ENCODE measurements at regions not wholly inside any gene's neighbourhood (a gene's known extent, or its start where the extent isn't known, plus 50 kb on each side); places are given as distances from the start of the nearest gene placed in this dataset.
"Not testable (repeated sequence)": the region's sequence is repeated elsewhere in the genome, so short reads cannot be mapped to it uniquely, and the experiment has no call there.

- Histone ChIP-seq H2AFZ (ENCODE audit: insufficient read depth, low read depth, low read length, poor library complexity, severe bottlenecking) (no peak overlapping the region), H3K4me1 (ENCODE audit: control insufficient read depth in 2 of 2, insufficient read depth in 2 of 2, low read length in 2 of 2) (no peaks in the 10 kb centered on the region), H3K4me3 (ENCODE audit: control extremely low read depth in 1 of 5, extremely low read depth in 1 of 5, insufficient read depth in 1 of 5, low read depth in 2 of 5, low read length in 4 of 5) (no peak overlapping the region), H3K36me3 (replicated peaks in 1 of 2; ENCODE audit: control extremely low read depth in 1 of 2, control insufficient read depth in 1 of 2, extremely low read depth in 1 of 2, insufficient read depth in 2 of 2, low read length in 1 of 2) (no peaks in the 10 kb centered on the region), H3K9me3 (ENCODE audit: control extremely low read depth in 1 of 3, control insufficient read depth in 2 of 3, insufficient read depth in 1 of 3, low read length in 2 of 3) (peaks cover 0 to 5% (median 0%) of the 10 kb centered on the region in 3 donors), H3K9ac (ENCODE audit: low read length) (no peak overlapping the region), H3K27ac (ENCODE audit: low read length in 2 of 2) (no peak overlapping the region), H3K79me2 (ENCODE audit: control insufficient read depth, insufficient read depth, low read length) (no peaks in the 10 kb centered on the region), H3K27me3 (replicated peaks in 1 of 4; ENCODE audit: control extremely low read depth in 1 of 4, control insufficient read depth in 3 of 4, insufficient read depth in 4 of 4, low read length in 3 of 4) (no peaks in the 10 kb centered on the region), H4K20me1 (ENCODE audit: control insufficient read depth, insufficient read depth, low read length, poor library complexity, severe bottlenecking) (no peaks in the 10 kb centered on the region), H3K4me2 (replicated peaks; ENCODE audit: low read depth, low read length, poor library complexity, severe bottlenecking) (no peak overlapping the region)
- WGBS (ENCODE audit: insufficient coverage) = 21% methylated on average over 3 of the region's 4 CpGs
- no peak overlapping the region for H3K27ac Mint-ChIP-seq
- ATAC-seq (ENCODE audit: low read depth) (no peak), DNase-seq (no peak)
- no peak overlapping the region for H3K4me3 Mint-ChIP-seq
- no peaks in the 10 kb centered on the region for H3K27me3 Mint-ChIP-seq
- no peaks in the 10 kb centered on the region for H3K9me3 Mint-ChIP-seq (ENCODE audit: insufficient read depth)
- ChIA-PET CTCF (no interaction called here), POLR2A (no interaction called here)
- H3K4me1 Mint-ChIP-seq = no peaks in the 10 kb centered on the region
- intact Hi-C loops (cut with micrococcal nuclease) = no loop called here
- no peak for TF ChIP-seq CTCF (IDR thresholded peaks at IDR 0.05)
- no peak for TF ChIP-seq EZH2 (IDR thresholded peaks at IDR 0.05; ENCODE audit: borderline replicate concordance, insufficient read depth, low read depth, low read length, poor library complexity, severe bottlenecking)
Measured at GRCh38 chr3:182331341-182331740, 462.0 kb upstream of the ATP11B start.

GRCh38 chr3:182342252-182342651 is 451.1 kb upstream of the ATP11B start:
- POLR2A ChIA-PET = no interaction called here
- H3K9me3 Mint-ChIP-seq (ENCODE audit: insufficient read depth) = no peaks in the 10 kb centered on the region
- Histone ChIP-seq H4K20me1 (ENCODE audit: control insufficient read depth, insufficient read depth, low read length, poor library complexity, severe bottlenecking) (no peaks in the 10 kb centered on the region), H3K4me1 (ENCODE audit: control insufficient read depth in 2 of 2, insufficient read depth in 2 of 2, low read length in 2 of 2) (no peaks in the 10 kb centered on the region), H3K27me3 (replicated peaks in 1 of 4; ENCODE audit: control extremely low read depth in 1 of 4, control insufficient read depth in 3 of 4, insufficient read depth in 4 of 4, low read length in 3 of 4) (no peaks in the 10 kb centered on the region), H3K9me3 (ENCODE audit: control extremely low read depth in 1 of 3, control insufficient read depth in 2 of 3, insufficient read depth in 1 of 3, low read length in 2 of 3) (no peaks in the 10 kb centered on the region), H3K9ac (ENCODE audit: low read length) (no peak overlapping the region), H3K36me3 (replicated peaks in 1 of 2; ENCODE audit: control extremely low read depth in 1 of 2, control insufficient read depth in 1 of 2, extremely low read depth in 1 of 2, insufficient read depth in 2 of 2, low read length in 1 of 2) (no peaks in the 10 kb centered on the region), H3K27ac (ENCODE audit: low read length in 2 of 2) (no peak overlapping the region), H3K4me2 (replicated peaks; ENCODE audit: low read depth, low read length, poor library complexity, severe bottlenecking) (no peak overlapping the region), H3K4me3 (ENCODE audit: control extremely low read depth in 1 of 5, extremely low read depth in 1 of 5, insufficient read depth in 1 of 5, low read depth in 2 of 5, low read length in 4 of 5) (no peak overlapping the region), H2AFZ (ENCODE audit: insufficient read depth, low read depth, low read length, poor library complexity, severe bottlenecking) (no peak overlapping the region), H3K79me2 (ENCODE audit: control insufficient read depth, insufficient read depth, low read length) (no peaks in the 10 kb centered on the region)
- TF ChIP-seq EZH2 (IDR thresholded peaks at IDR 0.05; ENCODE audit: borderline replicate concordance, insufficient read depth, low read depth, low read length, poor library complexity, severe bottlenecking) (no peak), CTCF (IDR thresholded peaks at IDR 0.05) (no peak)
- WGBS (ENCODE audit: insufficient coverage) = 56% methylated on average over 1 of the region's 1 CpG
- CTCF ChIA-PET = no interaction called here
- no peak for DNase-seq
- H3K4me1 Mint-ChIP-seq = no peaks in the 10 kb centered on the region
- intact Hi-C loops (cut with micrococcal nuclease) = no loop called here
- no peak overlapping the region for H3K27ac Mint-ChIP-seq
- no peak for ATAC-seq (ENCODE audit: low read depth)
- H3K4me3 Mint-ChIP-seq = no peak overlapping the region
- H3K27me3 Mint-ChIP-seq = no peaks in the 10 kb centered on the region

GRCh38 chr3:182344026-182344425 is 449.3 kb upstream of the ATP11B start:
- H3K27me3 ChIP-seq (replicated peaks in 1 of 4; ENCODE audit: control extremely low read depth in 1 of 4, control insufficient read depth in 3 of 4, insufficient read depth in 4 of 4, low read length in 3 of 4); ATAC-seq (ENCODE audit: low read depth); H3K4me1 Mint-ChIP-seq; DNase-seq; H3K36me3 ChIP-seq (replicated peaks in 1 of 2; ENCODE audit: control extremely low read depth in 1 of 2, control insufficient read depth in 1 of 2, extremely low read depth in 1 of 2, insufficient read depth in 2 of 2, low read length in 1 of 2); POLR2A ChIA-PET; H3K4me3 Mint-ChIP-seq; H3K9me3 Mint-ChIP-seq (ENCODE audit: insufficient read depth); H3K27ac ChIP-seq (ENCODE audit: low read length in 2 of 2); H3K4me1 ChIP-seq (ENCODE audit: control insufficient read depth in 2 of 2, insufficient read depth in 2 of 2, low read length in 2 of 2); H3K4me3 ChIP-seq (ENCODE audit: control extremely low read depth in 1 of 5, extremely low read depth in 1 of 5, insufficient read depth in 1 of 5, low read depth in 2 of 5, low read length in 4 of 5); intact Hi-C loops (cut with micrococcal nuclease); H4K20me1 ChIP-seq (ENCODE audit: control insufficient read depth, insufficient read depth, low read length, poor library complexity, severe bottlenecking); H3K9me3 ChIP-seq (ENCODE audit: control extremely low read depth in 1 of 3, control insufficient read depth in 2 of 3, insufficient read depth in 1 of 3, low read length in 2 of 3); H3K9ac ChIP-seq (ENCODE audit: low read length); H3K79me2 ChIP-seq (ENCODE audit: control insufficient read depth, insufficient read depth, low read length); H2AFZ ChIP-seq (ENCODE audit: insufficient read depth, low read depth, low read length, poor library complexity, severe bottlenecking); H3K27ac Mint-ChIP-seq; H3K4me2 ChIP-seq (replicated peaks; ENCODE audit: low read depth, low read length, poor library complexity, severe bottlenecking); CTCF ChIA-PET; H3K27me3 Mint-ChIP-seq: not testable (repeated sequence)
